GM21529 (cell line): ENCODE measurements at regions not wholly inside any gene's neighbourhood (a gene's known extent, or its start where the extent isn't known, plus 50 kb on each side); places are given as distances from the start of the nearest gene placed in this dataset.
"Not testable (repeated sequence)": the region's sequence is repeated elsewhere in the genome, so short reads cannot be mapped to it uniquely, and the experiment has no call there.

Source experiments
- ATAC-seq: cut with Tn5 transposase; IDR thresholded peaks from one replicate; pipeline ENCODE4 v1.9.1; 2021; ENCODE audit not compliant: unreplicated experiment

DNA sequence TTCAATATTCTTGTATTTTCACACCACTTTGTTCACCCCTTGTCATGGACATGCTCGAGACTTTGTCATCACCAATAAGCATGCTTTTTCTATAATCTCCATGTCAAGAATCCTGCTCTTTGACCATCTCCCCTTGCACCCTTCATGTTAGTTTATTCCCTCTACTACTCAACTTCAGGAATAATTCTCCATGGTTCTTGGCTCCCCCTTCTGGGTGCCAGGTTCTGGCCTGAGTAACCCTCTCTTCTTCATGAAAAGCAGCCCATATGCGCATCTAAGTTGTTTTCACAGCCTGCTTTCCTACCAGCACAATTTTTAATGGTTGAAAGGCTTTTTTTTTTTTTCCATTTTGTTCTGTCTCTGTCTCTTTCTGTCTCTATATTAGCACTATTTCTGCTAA, 160.7 kb downstream of the LEPR start:
- ATAC-seq, result no peak

DNA sequence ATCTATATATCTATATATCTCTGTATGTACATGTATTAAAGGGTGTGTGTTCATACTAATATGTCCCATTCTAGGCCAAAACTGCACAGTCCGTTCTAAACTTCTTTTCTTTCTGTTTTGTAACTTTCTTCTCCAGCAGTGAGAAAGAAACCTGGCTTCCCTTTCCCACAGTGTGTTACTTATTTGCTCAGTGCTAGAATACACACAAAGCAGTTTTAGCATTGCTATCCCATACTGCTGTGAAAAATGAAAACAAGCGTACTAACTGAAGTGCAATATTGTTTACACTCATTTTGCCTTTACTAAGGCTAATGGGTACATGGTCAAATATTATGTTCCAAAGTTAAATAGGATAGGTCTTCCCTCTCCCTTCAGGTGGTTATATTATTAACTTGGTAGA, 163.9 kb downstream of the LEPR start:
- ATAC-seq, result no peak

DNA sequence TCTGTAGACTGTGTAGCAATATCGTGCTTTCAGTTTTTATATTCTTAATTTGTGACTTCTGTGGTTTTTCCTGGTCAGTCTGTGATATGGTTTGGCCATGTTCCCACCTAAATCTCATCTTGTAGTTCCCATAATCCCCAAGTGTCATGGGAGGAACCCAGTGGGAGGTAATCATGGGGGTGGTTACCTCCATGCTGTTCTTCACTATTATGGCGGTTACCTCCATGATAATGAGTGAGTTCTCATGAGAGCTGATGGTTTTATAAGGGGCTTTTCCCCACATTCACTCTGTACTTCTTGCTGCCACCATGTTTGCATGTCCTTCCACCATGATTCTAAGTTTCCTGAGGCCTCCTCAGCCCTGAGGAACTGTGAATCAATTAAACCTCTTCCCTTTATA, 169.8 kb downstream of the LEPR start:
- no peak for ATAC-seq

DNA sequence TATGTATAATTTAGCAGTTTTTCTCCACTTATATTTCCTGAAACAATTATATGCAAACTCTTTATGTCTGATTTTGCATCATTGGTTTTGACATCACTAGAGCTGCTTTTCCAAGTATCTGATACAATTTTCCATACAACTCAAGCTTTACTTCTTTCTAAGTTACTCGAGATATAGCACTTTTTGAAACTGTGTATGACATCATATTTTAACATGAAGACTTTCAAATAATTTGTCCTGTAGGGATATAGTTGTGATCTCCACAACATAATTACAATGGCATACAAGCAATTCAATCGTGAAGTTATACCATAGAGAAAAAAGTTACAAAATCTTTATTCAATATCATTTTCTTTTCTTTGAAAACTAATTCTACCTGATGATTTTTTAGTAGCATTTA, 173.0 kb downstream of the LEPR start:
- ATAC-seq, result no peak

DNA sequence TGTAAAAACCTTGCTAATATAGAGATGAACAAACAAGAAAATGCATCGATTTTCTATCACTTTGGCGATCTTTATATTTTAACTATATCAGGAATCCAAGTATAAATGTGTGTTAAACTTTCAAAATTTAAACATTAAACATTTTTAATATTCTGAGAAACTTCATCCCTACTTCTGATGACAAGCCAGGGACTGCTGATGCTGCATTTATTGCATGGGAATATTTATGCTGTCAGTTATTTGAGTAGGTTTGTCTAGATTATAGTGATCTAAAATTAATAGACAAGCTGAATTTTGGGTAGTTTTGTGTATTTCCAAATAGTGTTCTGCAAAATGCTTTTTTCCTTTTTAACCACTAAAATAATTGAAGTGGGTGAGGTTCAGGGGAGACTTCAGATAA, 175.3 kb downstream of the LEPR start:
- ATAC-seq, result no peak

DNA sequence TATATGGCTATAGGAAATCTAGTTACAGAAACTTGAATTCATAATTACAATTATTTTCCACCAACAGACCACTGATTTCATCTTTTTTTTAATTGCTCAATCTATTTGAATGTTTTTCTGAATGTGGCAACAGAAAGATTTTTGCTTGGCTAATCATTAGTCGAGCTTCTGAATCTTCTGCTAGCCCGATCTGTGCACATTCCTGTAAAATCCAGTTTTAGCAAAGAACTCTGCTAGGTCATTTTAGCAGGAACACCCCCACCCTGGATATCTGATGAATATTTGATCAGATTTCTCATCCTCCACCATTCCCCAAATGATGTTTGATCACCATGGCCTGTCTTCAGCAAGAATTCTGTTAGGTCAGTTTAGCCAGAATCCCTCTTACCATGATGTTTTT, 176.3 kb downstream of the LEPR start:
- ATAC-seq, result no peak

DNA sequence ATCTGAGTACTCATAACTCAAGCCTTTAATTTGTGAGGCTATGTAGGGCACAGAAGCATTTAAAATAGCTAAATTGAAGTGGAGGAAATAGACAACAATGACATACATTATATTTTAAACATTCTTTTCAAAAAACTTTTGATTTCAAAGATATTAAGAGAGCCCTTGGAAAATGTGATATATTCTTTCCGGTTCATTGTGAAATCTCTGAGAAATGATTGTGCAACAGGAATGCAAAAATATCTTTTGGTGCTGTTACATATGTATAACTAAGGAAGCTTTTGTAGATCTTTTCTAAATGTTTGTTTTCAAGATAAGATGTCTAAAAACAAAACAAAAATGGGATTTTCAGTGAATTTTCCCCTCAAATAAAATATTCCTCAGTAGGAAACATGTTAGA, 185.2 kb downstream of the LEPR start:
- ATAC-seq, result no peak

DNA sequence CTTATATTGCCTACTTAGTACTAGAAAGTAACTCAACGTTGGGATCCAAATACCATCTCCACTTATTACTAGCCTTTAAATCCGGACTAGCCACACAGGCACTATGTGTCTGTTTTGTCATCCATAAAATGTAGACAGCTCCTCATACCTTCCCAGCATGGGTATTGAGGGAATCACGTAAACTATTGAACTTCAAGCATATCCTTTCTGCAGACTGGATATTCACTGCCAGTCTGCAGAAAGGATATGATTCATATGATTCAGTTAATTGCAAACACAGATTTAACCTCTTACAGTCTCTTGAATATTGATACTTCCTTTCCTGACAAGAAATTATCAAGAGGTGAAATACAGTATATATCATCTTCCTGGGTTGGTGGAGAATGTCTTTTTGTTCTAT, 186.0 kb downstream of the LEPR start:
- no peak for ATAC-seq

DNA sequence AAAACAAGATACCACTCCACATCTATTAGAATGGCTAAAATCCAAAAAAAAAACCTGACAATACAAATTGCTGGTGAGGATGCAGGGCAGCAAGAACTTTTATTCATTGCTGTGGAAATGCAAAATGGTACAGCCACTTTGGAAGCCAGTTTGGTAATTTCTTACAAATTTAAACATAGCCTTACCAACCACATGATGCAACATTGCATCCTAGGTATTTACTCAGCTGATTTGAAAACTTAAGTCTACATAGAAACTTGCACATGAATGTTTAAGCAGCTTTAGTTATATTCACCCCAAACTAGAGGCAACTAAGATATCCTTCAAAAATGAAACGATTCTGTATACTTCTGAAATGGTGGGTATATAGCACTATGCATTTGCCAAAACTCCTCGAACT, 178.8 kb upstream of the PDE4B start:
- ATAC-seq, result no peak

DNA sequence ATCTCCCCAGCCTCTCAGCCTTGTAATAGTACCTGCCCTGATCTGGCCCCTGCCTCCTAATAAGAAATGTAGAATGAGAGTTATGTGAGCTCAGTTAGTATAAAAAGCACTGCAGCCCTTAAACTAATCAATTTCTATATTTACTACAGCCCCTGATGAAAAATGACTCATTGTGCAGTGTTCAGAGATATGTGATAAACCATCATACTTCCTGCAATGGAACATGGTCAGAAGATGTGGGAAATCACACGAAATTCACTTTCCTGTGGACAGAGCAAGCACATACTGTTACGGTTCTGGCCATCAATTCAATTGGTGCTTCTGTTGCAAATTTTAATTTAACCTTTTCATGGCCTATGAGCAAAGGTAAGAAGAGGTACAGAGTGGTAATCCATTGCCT, 176.8 kb upstream of the PDE4B start:
- ATAC-seq, result no peak

DNA sequence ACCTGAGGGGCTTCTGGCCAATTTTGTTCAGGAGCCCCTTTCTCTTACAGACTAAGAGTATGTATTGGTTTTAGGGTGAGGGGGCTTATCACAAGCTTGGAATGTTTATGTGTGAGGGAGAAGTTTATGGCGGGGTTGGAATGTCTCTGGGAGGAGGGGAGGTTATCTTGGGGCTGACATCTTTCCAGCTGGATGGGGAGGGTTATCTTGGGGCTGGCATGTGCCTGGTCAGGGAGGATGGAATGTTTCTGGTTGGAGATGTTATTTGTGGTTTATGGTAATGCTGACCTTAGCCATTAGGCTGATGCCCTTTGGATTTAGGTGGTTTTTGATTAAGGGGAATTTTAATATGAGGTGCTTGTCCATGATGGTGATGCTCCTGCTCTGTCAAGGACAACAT, 171.0 kb upstream of the PDE4B start:
- ATAC-seq, result not testable (repeated sequence)

DNA sequence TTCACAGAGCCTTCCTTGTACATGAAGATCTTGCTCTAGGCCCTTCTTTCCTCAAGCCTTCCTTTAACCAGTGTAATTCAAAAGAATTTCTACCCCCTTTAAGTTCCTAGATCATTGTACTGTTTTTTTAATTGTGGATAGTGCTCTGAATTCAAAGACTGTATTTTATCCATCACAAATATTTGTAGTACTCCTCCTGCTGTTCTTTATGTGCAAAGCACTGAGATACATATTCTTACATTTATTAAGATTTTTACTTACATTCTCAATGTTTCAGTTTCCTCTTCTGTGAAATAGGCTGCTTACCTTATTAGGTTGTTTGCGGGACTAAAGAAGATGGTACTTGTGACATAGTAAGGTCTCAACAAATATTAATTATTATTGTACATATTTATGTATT, 168.8 kb upstream of the PDE4B start:
- ATAC-seq, result no peak

DNA sequence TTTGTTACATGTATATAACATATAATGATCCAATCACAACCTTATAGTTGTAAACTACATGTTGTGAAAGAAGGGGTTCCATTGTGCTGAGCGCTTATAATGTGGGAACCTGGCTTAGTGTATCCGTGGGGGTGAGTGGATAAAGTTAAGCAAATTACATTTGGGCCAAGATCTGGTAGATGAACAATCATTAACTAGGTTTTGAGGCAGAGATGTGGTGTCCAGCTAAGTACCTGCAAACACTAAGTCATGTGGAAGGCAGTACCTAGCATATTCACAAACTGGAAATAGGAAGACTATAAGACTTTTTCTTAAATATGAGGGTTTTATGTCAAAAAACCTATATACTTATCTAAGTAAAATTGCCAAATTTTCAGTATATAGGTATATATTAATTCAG, 167.2 kb upstream of the PDE4B start:
- no peak for ATAC-seq

DNA sequence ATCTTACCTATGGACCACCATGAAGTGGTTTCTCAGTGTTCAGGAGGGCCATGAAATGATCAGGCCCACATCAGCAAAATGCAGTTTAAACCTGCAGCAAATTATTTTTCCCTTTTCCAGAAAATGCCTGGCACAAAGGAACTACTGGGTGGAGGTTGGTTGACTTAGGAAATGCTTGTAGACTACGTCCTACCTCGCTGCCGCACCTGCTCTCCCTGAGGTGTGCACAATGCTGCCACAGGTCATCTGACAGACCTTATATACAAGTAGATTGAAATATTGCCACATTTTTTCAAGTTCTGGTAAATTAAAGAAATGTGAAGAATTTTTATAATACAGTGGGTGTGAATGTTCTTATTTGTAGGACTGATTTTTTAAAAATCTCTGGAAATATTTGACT, 166.7 kb upstream of the PDE4B start:
- ATAC-seq, result no peak

DNA sequence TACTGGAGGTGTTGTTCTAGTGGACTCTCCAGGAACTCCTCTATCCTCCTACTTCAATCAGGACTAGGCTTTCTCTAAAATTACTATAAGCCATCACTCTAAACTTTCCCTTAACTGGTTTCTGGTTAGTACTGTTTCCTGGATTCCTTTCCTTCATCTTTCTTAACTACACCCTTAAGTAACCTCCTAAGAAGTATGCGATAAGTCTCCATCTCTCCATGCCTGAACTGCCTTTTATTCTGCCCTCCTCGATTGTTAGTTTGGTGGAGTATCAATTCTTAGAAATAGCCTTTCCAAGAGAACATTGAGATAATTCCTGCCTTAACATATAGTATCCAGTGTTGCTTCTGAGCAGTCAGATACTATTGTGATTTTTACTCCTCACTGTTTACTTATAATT, 162.9 kb upstream of the PDE4B start:
- no peak for ATAC-seq

DNA sequence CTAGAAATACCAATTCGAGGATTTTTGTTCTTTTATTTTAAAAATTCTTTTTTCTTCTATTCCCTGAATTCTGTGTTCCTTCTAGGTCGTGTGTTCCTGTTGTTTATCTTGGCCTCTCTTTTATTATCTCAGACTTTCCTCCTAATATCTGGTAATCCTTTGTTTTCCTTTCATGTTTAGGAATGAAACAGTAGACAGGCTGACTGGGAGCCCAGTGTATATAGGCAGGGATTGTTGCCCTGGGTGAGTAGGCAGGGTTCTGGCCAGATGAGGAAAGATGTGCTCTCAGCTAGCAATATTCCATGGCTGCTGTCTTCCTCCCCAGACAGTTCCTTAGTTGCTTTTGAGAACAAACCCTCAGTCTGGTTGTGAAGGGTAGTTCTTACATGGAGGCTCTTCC, 161.8 kb upstream of the PDE4B start:
- ATAC-seq, result no peak

DNA sequence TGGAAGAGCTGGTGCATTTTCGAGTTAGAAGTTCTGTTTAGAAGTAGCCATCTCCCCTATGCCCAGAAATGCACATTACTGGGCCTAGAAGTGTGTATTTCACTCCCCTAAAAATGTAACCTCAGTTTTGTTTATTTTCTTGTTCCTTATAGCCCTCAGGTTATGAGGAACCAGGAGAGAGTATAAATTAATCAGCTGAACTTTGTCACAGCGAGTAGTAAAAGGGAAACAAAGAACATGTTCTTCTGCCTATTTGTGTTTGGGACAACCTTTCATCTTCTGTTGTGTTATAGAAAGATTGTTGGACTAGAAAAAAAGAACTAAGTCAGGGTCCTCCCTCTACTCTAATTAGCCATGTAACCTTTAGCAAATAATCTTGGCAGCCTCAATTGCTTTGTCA, 160.5 kb upstream of the PDE4B start:
- ATAC-seq, result no peak

DNA sequence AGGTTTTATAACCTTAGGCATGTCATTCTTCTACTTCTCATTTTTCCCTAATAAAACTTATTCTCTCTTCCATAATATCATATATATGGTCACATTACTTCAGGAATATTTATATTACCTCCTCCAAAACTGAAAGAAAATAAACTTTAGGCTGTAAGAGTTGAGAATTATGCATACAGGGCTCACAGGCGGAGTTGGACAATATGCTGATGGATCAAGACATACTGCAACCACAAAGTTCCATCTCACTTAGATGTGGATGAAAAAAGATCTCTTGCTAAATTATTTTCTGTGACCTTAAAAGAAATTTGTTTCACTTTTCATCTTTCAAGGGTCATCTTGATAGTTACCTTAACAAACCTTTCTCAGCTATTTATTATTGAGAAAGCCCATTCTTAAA, 152.6 kb upstream of the PDE4B start:
- no peak for ATAC-seq

DNA sequence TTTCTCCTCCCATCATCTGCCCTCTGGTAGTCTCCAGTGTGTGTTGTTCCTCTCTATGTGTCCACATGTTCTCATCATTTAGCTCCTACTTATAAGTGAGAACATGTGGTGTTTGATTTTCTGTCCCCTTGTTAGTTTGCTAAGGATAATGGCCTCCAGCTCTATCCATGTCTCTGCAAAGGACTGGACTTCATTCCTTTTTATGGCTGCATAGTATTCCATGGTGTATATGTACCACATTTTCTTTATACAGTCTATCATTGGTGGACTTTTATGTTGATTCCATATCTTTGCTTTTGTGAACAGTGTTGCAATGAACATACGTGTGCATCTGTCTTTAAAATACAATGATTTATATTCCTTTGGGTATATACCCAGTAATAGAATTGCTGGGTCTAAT, 143.5 kb upstream of the PDE4B start:
- ATAC-seq, result not testable (repeated sequence)

DNA sequence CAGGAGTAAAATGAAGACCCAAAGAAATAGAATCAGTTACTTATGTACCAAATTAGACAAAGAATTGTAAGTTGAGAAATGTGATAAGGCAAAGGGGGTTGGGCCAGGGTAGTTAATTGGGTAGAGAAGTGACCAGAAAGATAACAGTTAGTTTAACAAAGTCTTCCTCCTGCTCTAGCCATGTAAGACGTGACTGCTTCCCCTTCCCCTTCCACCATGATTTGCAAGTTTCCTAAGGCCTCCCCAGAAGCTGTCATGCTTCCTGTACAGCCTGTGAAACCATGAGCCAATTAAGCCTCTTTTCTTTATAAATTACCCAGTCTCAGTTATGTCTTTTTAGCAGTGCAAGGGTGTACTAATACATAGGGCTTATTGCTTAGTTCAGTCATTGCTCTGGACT, 142.0 kb upstream of the PDE4B start:
- ATAC-seq, result no peak

DNA sequence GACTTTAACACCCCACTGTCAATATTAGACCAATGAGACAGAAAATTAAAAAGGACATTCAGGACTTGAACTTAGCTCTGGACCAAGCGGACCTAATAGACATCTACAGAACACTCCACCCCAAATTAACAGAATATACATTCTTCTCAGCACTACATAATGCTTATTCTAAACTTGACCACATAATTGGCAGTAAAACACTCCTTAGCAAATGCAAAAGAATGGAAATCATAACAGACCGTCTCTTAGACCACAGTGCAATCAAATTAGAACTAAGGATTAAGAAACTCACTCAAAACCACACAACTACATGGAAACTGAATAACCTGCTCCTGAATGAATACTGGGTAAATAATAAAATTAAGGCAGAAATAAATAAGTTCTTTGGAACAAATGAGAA, 138.2 kb upstream of the PDE4B start:
- not testable (repeated sequence) for ATAC-seq

DNA sequence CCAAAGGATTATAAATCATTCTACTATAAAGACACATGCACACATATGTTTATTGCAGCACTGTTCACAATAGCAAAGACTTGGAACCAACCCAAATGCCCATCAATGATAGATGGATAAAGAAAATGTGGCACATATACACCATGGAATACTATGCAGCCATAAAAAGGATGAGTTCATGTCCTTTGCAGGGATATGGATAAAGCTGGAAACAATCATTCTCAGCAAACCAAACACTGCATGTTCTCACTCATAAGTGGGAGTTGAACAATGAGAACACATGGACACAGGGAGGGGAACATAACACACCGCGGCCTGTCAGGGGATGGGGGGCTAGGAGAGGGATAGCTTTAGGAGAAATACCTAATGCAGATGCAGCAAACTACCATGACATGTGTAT, 135.1 kb upstream of the PDE4B start:
- ATAC-seq, result not testable (repeated sequence)

DNA sequence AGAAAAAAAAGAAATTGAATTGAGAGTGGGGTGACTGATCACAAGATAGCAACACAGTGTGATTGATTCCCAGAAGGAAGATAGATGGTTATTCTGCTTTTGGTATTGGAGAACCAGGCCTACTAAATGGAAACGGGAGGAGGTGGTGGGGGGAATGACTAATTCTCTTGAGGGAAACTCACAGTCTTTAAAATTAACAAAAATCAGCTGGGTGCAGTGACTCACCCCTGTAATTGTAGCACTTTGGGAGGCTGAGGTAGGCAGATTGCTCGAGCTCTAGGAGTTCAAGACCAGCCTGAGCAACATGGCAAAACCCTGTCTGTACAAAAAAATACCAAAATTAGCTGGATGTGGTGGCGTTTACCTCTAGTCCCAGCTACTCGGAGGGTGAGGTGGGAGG, 134.6 kb upstream of the PDE4B start:
- no peak for ATAC-seq

DNA sequence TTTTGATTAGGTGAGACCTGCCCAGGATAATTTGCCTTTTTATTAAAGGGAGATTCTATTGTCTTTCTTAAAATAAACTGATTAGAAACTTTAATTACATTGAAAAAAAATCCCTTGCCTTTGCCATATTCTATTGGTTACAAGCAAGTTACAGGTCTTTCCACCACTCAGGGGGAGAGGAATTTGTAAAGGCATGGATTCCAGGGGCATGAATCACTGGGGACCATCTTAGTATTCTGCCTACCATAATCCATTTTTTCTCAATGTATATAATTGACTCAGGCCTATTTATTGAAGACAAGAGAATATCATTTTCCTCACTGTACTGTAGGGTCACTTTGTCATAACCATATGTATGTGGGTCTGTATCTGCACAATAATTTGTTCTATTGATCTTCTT, 124.3 kb upstream of the PDE4B start:
- no peak for ATAC-seq
